SK-N-SH (cell line): ENCODE measurements at regions not wholly inside any gene's neighbourhood (a gene's known extent, or its start where the extent isn't known, plus 50 kb on each side); places are given as distances from the start of the nearest gene placed in this dataset.

Source experiments
- CTCF ChIA-PET: fragments of 300-600, 350-600 bp; formaldehyde crosslinking; extraction: SDS; loops from one replicate; lab custom pipeline; 2021; lab: Yijun Ruan, JAX
- POLR2A ChIA-PET: fragments of 350-600 bp; sonication (Branson Sonifier 250); formaldehyde crosslinking; extraction: SDS; loops from one replicate; lab custom pipeline; 2020; ENCODE audit warnings: antibody characterized with exemption, inconsistent platforms; lab: Yijun Ruan, JAX
- DNase-seq: peaks from one replicate; pipeline ENCODE4 v3.0.0; 2012
- H2AFZ ChIP-seq: fragments of 200-600 bp; sonication (generic); 2 replicates; pipeline ENCODE4 v1.8.1; 2016; ENCODE audit warnings: antibody characterized with exemption, mild to moderate bottlenecking, low read depth
- H3F3A ChIP-seq: fragments of 200-600 bp; sonication (generic); replicated peaks from 2 replicates; pipeline ENCODE3; 2016; ENCODE audit warnings: antibody characterized with exemption, mild to moderate bottlenecking; ENCODE audit not compliant: insufficient read depth
- H3K27ac ChIP-seq, 2 experiments: fragments of 200-500 bp in 1 of 2; fragments of 200-600 bp in 1 of 2; sonication (Bioruptor generic) in 1 of 2; sonication (generic), shearing (Covaris generic) in 1 of 2; 2 replicates each; pipeline versions ENCODE4 v1.5.1 to v1.6.1; 2014 to 2016; ENCODE audit warnings: low read depth in 2 of 2, inconsistent platforms in 1 of 2, low read length in 1 of 2, mild to moderate bottlenecking in 1 of 2, mixed read lengths in 1 of 2
- H3K27me3 ChIP-seq: fragments of 200-600 bp; sonication (generic), shearing (Covaris generic); 2 replicates; pipeline ENCODE4 v1.6.1; 2016; ENCODE audit warnings: mixed run types; ENCODE audit not compliant: insufficient read depth
- H3K36me3 ChIP-seq, 2 experiments: fragments of 200-500 bp in 1 of 2; fragments of 200-600 bp in 1 of 2; sonication (Bioruptor generic) in 1 of 2; sonication (generic) in 1 of 2; replicated peaks in 1 of 2; 2 replicates each; pipeline versions ENCODE3 to v1.5.1; 2014 to 2016; ENCODE audit warnings: low read length in 1 of 2, mild to moderate bottlenecking in 1 of 2; ENCODE audit not compliant: insufficient read depth in 2 of 2, control insufficient read depth in 1 of 2
- H3K4me1 ChIP-seq, 2 experiments: fragments of 200-500 bp in 1 of 2; fragments of 200-600 bp in 1 of 2; sonication (Bioruptor generic) in 1 of 2; sonication (generic), shearing (Covaris generic) in 1 of 2; 2 replicates each; pipeline versions ENCODE4 v1.5.1 to v1.6.1; 2014 to 2016; ENCODE audit warnings: low read depth in 1 of 2, low read length in 1 of 2, mixed run types in 1 of 2; ENCODE audit not compliant: insufficient read depth in 2 of 2, control insufficient read depth in 1 of 2
- H3K4me2 ChIP-seq: fragments of 200-600 bp; sonication (generic), shearing (Covaris generic); 2 replicates; pipeline ENCODE4 v1.6.1; 2017; ENCODE audit warnings: mixed run types
- H3K4me3 ChIP-seq, 2 experiments: fragments of 200-500 bp in 1 of 2; fragments of 200-600 bp in 1 of 2; sonication (Bioruptor generic) in 1 of 2; sonication (generic), shearing (Covaris generic) in 1 of 2; 2 replicates each; pipeline versions ENCODE4 v1.5.1 to v1.8.1; 2014 to 2016; ENCODE audit warnings: low read depth in 2 of 2, inconsistent platforms in 1 of 2, low read length in 1 of 2, mild to moderate bottlenecking in 1 of 2, mixed read lengths in 1 of 2, moderate library complexity in 1 of 2
- H3K79me2 ChIP-seq: fragments of 200-600 bp; sonication (generic); 2 replicates; pipeline ENCODE4 v1.8.1; 2017; ENCODE audit warnings: mild to moderate bottlenecking; ENCODE audit not compliant: insufficient read depth
- H3K9ac ChIP-seq: fragments of 200-600 bp; sonication (generic); 2 replicates; pipeline ENCODE4 v1.6.1; 2017; ENCODE audit warnings: mixed run types
- H3K9me2 ChIP-seq: fragments of 200-600 bp; sonication (generic); 2 replicates; pipeline ENCODE4 v1.6.1; 2017; ENCODE audit warnings: mixed run types
- H3K9me3 ChIP-seq: fragments of 200-600 bp; sonication (generic); 2 replicates; pipeline ENCODE4 v1.6.1; 2017; ENCODE audit warnings: mixed run types, mild to moderate bottlenecking, moderate library complexity
- H4K20me1 ChIP-seq: fragments of 200-600 bp; sonication (generic); 2 replicates; pipeline ENCODE4 v1.6.1; 2017; ENCODE audit warnings: mild to moderate bottlenecking, mixed run types; ENCODE audit not compliant: insufficient read depth
- CTCF ChIP-seq: fragments of 200-600 bp; sonication (generic); IDR thresholded peaks from 2 replicates; pipeline ENCODE4 v1.6.1; 2017; ENCODE audit warnings: antibody characterized with exemption, mild to moderate bottlenecking, moderate library complexity
- FOSL2 ChIP-seq: IDR thresholded peaks from 2 replicates; pipeline ENCODE4 v1.4.0; 2012; ENCODE audit warnings: low read depth, mild to moderate bottlenecking, moderate library complexity, borderline replicate concordance
- GABPA ChIP-seq: IDR thresholded peaks from 2 replicates; pipeline ENCODE4 v1.4.0; 2012; ENCODE audit warnings: low read depth, mild to moderate bottlenecking
- JUND ChIP-seq: IDR thresholded peaks from 2 replicates; pipeline ENCODE4 v1.4.0; 2012
- NRF1 ChIP-seq: IDR thresholded peaks from 2 replicates; pipeline ENCODE4 v1.6.1; 2012; ENCODE audit warnings: low read depth, mild to moderate bottlenecking, low read length
- RXRA ChIP-seq: IDR thresholded peaks from 2 replicates; pipeline ENCODE4 v1.4.0; 2012; ENCODE audit warnings: low read depth, mild to moderate bottlenecking, borderline replicate concordance
- SMC3 ChIP-seq: IDR thresholded peaks from 2 replicates; pipeline ENCODE4 v1.6.1; 2012; ENCODE audit warnings: low read depth, low read length, improper control_type of control experiment
- ZBTB33 ChIP-seq: IDR thresholded peaks from 2 replicates; pipeline ENCODE4 v1.4.0; 2012; ENCODE audit warnings: low read depth, borderline replicate concordance
- WGBS: methylation state at CpG from one replicate; pipeline ENCODE4 v1.1.6; 2017; ENCODE audit warnings: low lambda C conversion rate; 5-methylcytosine and 5-hydroxymethylcytosine counted together

GRCh38 chrX:9378980-9379696, 85.7 kb upstream of the TBL1X start (continued):
- TF ChIP-seq ZBTB33 = no peak
- TF ChIP-seq, all 33 proteins: peak for 0

- WGBS = 38% methylated on average over 10 of the region's 10 CpGs
- H3K9me3 ChIP-seq = no peaks in the 10 kb centered on the region
- no peaks in the 10 kb centered on the region for H3F3A ChIP-seq
- H3K36me3 ChIP-seq = no peaks in the 10 kb centered on the region
- H3K27ac ChIP-seq = no peak overlapping the region
- H3K27me3 ChIP-seq = no peaks in the 10 kb centered on the region; the same call in 1 of the 2 replicates
- no peak overlapping the region for H3K4me3 ChIP-seq
- H3K79me2 ChIP-seq = no peaks in the 10 kb centered on the region
- CTCF ChIA-PET = no interaction called here
- H3K4me2 ChIP-seq = no peak overlapping the region
- no peak overlapping the region for H2AFZ ChIP-seq
- POLR2A ChIA-PET = no interaction called here
- no peak for DNase-seq
- H4K20me1 ChIP-seq = no peaks in the 10 kb centered on the region
- no peaks in the 10 kb centered on the region for H3K9me2 ChIP-seq
- H3K4me1 ChIP-seq = no peaks in the 10 kb centered on the region
- H3K9ac ChIP-seq = no peak overlapping the region
- TF ChIP-seq CTCF (no peak), SMC3 (no peak), JUND (0 out of 2 replicates have a peak, but pooled peaks have one; percentile 5)
- TF ChIP-seq, all 33 proteins: peak for 1
Observed at GRCh38 chrX:9379697-9380551, 84.9 kb upstream of the TBL1X start.

GRCh38 chrX:9383655-9384054, 81.2 kb upstream of the TBL1X start:
- H3K27me3 ChIP-seq = no peaks in the 10 kb centered on the region; the same call in 1 of the 2 replicates
- no peaks in the 10 kb centered on the region for H3K9me3 ChIP-seq
- no peaks in the 10 kb centered on the region for H3F3A ChIP-seq
- no peaks in the 10 kb centered on the region for H3K79me2 ChIP-seq
- H3K4me1 ChIP-seq = no peaks in the 10 kb centered on the region
- ChIA-PET CTCF (no interaction called here), POLR2A (no interaction called here)
- no peak overlapping the region for H3K27ac ChIP-seq
- no peaks in the 10 kb centered on the region for H3K36me3 ChIP-seq
- TF ChIP-seq RXRA (no peak), GABPA (no peak), FOSL2 (no peak), NRF1 (no peak)
- no peaks in the 10 kb centered on the region for H4K20me1 ChIP-seq
- H3K9me2 ChIP-seq = no peaks in the 10 kb centered on the region
- no peak overlapping the region for H3K9ac ChIP-seq
- H2AFZ ChIP-seq = no peak overlapping the region
- no peak overlapping the region for H3K4me3 ChIP-seq
- H3K4me2 ChIP-seq = no peak overlapping the region
- no peak for DNase-seq
